ENCODE measurements at regions not wholly inside any gene's neighbourhood (a gene's known extent, or its start where the extent isn't known, plus 50 kb on each side); places are given as distances from the start of the nearest gene placed in this dataset.

- TF ChIP-seq, protein P1, sequence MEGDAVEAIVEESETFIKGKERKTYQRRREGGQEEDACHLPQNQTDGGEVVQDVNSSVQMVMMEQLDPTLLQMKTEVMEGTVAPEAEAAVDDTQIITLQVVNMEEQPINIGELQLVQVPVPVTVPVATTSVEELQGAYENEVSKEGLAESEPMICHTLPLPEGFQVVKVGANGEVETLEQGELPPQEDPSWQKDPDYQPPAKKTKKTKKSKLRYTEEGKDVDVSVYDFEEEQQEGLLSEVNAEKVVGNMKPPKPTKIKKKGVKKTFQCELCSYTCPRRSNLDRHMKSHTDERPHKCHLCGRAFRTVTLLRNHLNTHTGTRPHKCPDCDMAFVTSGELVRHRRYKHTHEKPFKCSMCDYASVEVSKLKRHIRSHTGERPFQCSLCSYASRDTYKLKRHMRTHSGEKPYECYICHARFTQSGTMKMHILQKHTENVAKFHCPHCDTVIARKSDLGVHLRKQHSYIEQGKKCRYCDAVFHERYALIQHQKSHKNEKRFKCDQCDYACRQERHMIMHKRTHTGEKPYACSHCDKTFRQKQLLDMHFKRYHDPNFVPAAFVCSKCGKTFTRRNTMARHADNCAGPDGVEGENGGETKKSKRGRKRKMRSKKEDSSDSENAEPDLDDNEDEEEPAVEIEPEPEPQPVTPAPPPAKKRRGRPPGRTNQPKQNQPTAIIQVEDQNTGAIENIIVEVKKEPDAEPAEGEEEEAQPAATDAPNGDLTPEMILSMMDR (IDR thresholded peaks at IDR 0.05), result no peak
- TF ChIP-seq POLR2A (IDR thresholded peaks at IDR 0.05; ENCODE audit: low read depth), result no peak
- no peak for TF ChIP-seq POLR2AphosphoS5 (IDR thresholded peaks at IDR 0.05)
These were observed 396.4 kb downstream of the NFIB start for GRCh38 chr9:13917534-13917933.

Data from esophagus muscularis mucosa (tissue), 3 donors.